SK-N-MC (cell line): ENCODE measurements at regions not wholly inside any gene's neighbourhood (a gene's known extent, or its start where the extent isn't known, plus 50 kb on each side); places are given as distances from the start of the nearest gene placed in this dataset.
"Not testable (repeated sequence)": the region's sequence is repeated elsewhere in the genome, so short reads cannot be mapped to it uniquely, and the experiment has no call there.

Experiments used
- DNase-seq: peaks from one replicate; pipeline ENCODE4 v3.0.0-alpha.2; 2011; ENCODE audit warnings: low read depth, low spot score
- H3K27ac ChIP-seq: fragments of 200-600 bp; sonication (generic); 2 replicates; pipeline ENCODE4 v1.5.1; 2016; ENCODE audit warnings: mixed run types
- H3K36me3 ChIP-seq: fragments of 200-600 bp; sonication (generic); 2 replicates; pipeline ENCODE4 v1.6.1; 2017; ENCODE audit warnings: antibody characterized with exemption, low read length, mixed read lengths; ENCODE audit not compliant: insufficient read depth
- H3K4me3 ChIP-seq: fragments of 200-600 bp; sonication (generic); 2 replicates; pipeline ENCODE4 v1.5.1; 2016
- H3K9ac ChIP-seq: fragments of 200-600 bp; sonication (generic); 2 replicates; pipeline ENCODE4 v1.8.0; 2017; ENCODE audit warnings: mixed run types, mixed read lengths; ENCODE audit not compliant: insufficient read length
- H3K9me3 ChIP-seq: fragments of 200-600 bp; sonication (generic); 2 replicates; pipeline ENCODE4 v1.6.1; 2017; ENCODE audit warnings: low read depth, mild to moderate bottlenecking, antibody characterized with exemption, low read length, moderate library complexity, mixed read lengths
- EZH2 ChIP-seq: fragments of 200-600 bp; sonication (generic); IDR thresholded peaks from one replicate; pipeline ENCODE4 v1.6.1; 2017; ENCODE audit warnings: antibody characterized with exemption
- FOXP2 ChIP-seq: optimal IDR thresholded peaks from 2 replicates; pipeline ENCODE3; 2011; ENCODE audit warnings: mild to moderate bottlenecking, moderate library complexity; ENCODE audit not compliant: insufficient read depth; ENCODE audit errors: extremely low read length, control extremely low read depth
- POLR2AphosphoS5 ChIP-seq: IDR thresholded peaks from 2 replicates; pipeline ENCODE4 v1.6.1; 2012; ENCODE audit warnings: mild to moderate bottlenecking, low read depth, low read length, borderline replicate concordance

DNA sequence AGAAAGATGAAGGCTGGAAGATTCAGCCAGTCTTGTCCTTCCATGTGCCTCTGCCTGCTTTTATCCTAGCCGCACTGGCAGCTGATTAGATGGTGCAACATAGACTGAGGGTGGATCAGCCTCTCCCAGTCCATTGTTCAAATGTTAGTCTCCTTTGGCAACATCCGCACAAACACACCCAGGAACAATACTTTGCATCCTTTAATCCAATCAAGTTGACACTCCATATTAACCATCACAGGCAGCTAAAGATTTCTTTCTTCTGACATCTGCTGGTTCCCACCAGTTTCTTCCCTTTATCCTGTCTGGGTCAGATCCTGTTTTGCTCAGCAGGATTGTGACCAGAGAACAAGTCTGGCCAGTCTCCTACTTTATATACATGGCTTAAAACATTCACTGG is 276.5 kb upstream of the TYRP1 start:
- Histone ChIP-seq H3K27ac (no peak overlapping the region), H3K4me3 (no peak overlapping the region), H3K9ac (no peak overlapping the region), H3K36me3 (no peaks in the 10 kb centered on the region), H3K9me3 (no peaks in the 10 kb centered on the region)
- DNase-seq = no peak
- no peak for TF ChIP-seq POLR2AphosphoS5
- TF ChIP-seq EZH2 = no peak
- no peak for TF ChIP-seq FOXP2

DNA sequence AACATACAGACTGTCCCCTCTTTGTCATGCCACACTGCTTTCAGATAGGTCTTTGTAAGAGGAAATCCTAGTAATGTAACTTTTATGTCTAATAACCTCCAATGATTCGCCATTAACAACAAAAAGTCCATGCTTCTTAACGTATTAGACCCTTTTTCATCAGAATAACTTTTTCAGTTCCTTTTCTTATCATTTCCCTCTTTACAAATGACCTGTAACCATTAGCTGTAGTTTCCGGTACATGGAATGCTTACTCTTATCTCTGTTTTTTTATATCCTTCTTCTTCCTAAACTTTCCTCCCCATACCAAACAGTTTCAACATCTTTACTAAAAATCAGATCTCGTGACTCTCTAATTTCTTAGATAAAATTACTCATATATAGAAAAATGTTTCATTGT is 268.9 kb upstream of the TYRP1 start:
- DNase-seq = no peak
- no peaks in the 10 kb centered on the region for H3K36me3 ChIP-seq
- H3K4me3 ChIP-seq = no peak overlapping the region
- H3K9me3 ChIP-seq = no peaks in the 10 kb centered on the region
- no peak overlapping the region for H3K9ac ChIP-seq
- no peak overlapping the region for H3K27ac ChIP-seq
- TF ChIP-seq POLR2AphosphoS5 (no peak), EZH2 (no peak), FOXP2 (no peak)

DNA sequence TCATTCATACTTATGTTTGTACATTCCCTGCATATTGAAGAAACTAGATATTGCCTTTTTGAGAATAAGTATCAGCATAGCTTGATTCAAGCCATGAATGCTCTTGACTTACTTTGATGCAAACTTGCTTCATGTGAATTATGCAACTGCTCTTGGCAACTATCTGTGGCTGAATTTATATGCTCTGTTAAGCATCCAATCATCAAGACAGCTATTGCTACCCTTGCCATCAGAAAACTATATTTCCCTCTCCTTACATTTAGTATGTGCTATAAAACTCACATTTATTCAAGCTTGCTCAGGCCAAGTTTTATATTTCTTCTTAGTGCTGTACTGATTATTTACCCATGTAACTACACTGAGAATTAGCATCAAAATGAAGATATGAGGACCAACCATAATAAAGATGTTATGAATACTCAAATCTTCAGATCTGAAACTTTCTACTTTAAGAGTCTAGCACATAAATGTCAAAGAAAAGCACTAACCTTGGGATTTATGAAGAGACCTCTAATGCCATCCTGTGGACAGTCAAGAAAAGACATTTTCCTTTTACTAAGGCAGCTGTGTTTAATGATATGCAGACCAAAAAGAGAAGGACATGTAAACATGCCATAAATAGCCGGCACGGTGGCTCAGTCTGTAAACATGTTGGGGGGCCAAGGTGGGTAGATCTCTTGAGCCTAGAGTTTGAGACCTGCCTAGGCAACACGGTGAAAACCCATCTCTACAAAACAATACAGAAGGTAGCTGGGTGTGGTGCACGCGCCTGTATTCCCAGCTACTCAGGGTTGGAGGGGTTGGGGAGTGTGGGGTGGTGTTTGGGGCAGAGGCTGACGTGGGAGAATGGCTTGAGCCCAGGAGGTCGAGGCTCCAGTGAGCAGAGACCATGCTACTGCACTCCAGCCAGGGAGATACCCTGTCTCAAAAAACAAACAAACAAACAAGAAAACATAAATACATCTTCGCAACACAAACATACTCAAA is 267.0 kb upstream of the TYRP1 start:
- Histone ChIP-seq H3K4me3 (no peak overlapping the region), H3K9me3 (no peaks in the 10 kb centered on the region), H3K27ac (no peak overlapping the region), H3K36me3 (no peaks in the 10 kb centered on the region), H3K9ac (no peak overlapping the region)
- DNase-seq = peak; percentile 39
- no peak for TF ChIP-seq POLR2AphosphoS5
- no peak for TF ChIP-seq EZH2
- TF ChIP-seq FOXP2 = no peak

DNA sequence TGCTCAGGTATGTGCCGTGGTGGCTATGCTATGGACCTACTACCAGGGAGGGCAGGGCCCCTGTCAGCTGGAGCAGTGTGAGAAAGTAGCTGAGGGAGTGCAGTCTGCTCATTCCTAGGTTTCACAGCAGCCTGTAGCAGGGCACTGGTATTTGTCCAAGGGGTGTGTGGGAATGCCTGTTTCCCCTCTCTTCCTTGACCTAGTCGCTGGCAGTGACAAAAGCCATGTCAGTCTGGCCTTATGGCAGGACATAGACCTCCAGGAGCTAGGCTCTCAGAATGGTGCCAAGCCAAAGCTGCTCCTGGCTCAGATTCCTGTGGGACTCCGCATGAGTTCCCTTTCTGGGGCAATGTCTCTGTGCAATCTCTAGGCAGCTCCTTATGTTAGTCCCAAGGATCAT is 253.9 kb upstream of the TYRP1 start:
- Histone ChIP-seq H3K27ac (no peak overlapping the region), H3K4me3 (no peak overlapping the region), H3K36me3 (no peaks in the 10 kb centered on the region), H3K9me3 (no peaks in the 10 kb centered on the region), H3K9ac (no peak overlapping the region)
- DNase-seq = no peak
- TF ChIP-seq POLR2AphosphoS5 (no peak), FOXP2 (no peak), EZH2 (no peak)

DNA sequence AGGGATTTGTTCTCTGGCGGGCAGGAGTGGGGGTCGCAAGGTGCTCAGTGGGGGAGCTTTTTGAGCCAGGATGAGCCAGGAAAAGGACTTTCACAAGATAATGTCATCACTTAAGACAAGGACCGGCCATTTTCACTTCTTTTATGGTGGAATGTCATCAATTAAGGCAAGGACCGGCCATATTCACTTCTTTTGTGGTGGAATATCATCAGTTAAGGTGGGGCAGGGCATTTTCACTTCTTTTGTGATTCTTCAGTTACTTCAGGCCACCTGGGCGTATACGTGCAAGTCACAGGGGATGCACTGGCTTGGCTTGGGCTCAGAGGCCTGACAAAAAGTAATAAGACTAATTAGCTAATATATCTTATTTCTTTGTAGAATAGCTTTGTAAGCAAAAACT is 252.1 kb upstream of the TYRP1 start:
- not testable (repeated sequence) for H3K9ac ChIP-seq, H3K36me3 ChIP-seq, DNase-seq, H3K27ac ChIP-seq, H3K4me3 ChIP-seq, H3K9me3 ChIP-seq

DNA sequence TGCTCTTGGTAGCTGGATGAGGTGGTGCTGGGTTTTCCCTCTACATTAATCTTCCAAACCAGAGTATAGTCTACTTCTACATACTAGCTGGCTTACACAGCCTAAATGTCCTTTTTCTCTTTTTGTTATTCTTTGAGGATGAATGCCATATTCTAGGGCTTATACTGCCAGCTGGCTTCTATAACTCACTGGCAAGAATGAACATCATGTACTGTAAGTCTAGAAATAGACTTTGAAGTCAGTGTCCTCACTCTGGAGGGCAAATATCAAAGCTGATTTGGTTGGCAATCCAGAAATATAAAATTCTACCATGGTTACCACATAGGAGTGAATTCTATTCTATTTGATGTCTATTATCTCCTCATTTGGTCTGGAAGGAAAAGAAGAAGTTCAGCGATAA is 251.7 kb upstream of the TYRP1 start:
- TF ChIP-seq FOXP2 = no peak
- no peak for TF ChIP-seq EZH2
- TF ChIP-seq POLR2AphosphoS5 = no peak
- Histone ChIP-seq H3K36me3 (no peaks in the 10 kb centered on the region), H3K9me3 (no peaks in the 10 kb centered on the region), H3K4me3 (no peak overlapping the region), H3K9ac (no peak overlapping the region), H3K27ac (no peak overlapping the region)
- no peak for DNase-seq

DNA sequence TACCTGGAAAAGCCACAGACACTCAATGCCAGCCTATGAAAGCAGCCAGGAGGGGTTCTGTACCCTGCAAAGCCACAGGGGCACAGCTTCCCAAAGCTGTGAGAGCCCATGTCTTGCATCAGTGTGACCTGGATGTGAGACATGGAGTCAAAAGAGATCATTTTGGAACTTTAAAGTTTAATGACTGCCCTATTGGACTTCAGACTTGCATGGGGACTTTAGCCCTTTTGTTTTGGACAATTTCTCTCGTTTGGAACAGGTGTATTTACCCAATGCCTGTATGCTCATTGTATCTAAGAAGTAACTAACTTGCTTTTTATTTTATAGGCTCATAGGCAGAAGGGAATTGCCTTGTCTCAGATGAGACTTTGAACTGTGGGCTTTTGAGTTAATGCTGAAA is 244.9 kb upstream of the TYRP1 start:
- no peak overlapping the region for H3K27ac ChIP-seq
- H3K36me3 ChIP-seq = no peaks in the 10 kb centered on the region
- H3K9ac ChIP-seq = no peak overlapping the region
- H3K4me3 ChIP-seq = no peak overlapping the region
- DNase-seq = no peak
- TF ChIP-seq EZH2 (no peak), POLR2AphosphoS5 (no peak), FOXP2 (no peak)
- H3K9me3 ChIP-seq = no peaks in the 10 kb centered on the region

DNA sequence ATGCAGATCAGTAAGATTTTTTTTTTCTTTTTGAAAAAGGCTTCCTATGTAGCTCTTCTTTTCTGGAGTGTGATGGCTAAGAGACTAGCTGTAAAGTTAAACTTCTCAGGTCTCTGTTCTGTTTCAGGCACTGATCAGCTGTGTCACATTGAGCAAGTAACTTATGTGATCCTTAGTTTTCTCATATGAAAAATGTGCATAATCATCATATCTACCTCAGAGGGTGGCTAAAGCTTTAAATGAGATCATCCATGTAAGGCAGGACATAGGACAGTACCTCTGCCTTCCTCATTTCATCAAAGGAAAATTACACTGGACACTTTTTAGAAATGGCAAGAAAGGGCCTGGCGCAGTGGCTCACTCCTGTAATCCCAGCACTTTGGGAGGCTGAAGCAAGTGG is 235.9 kb upstream of the TYRP1 start:
- no peaks in the 10 kb centered on the region for H3K9me3 ChIP-seq
- H3K4me3 ChIP-seq = no peak overlapping the region
- H3K9ac ChIP-seq = no peak overlapping the region
- H3K36me3 ChIP-seq = no peaks in the 10 kb centered on the region
- H3K27ac ChIP-seq = no peak overlapping the region; the same call in 1 of the 2 replicates
- TF ChIP-seq POLR2AphosphoS5 (no peak), EZH2 (no peak), FOXP2 (no peak)
- no peak for DNase-seq

DNA sequence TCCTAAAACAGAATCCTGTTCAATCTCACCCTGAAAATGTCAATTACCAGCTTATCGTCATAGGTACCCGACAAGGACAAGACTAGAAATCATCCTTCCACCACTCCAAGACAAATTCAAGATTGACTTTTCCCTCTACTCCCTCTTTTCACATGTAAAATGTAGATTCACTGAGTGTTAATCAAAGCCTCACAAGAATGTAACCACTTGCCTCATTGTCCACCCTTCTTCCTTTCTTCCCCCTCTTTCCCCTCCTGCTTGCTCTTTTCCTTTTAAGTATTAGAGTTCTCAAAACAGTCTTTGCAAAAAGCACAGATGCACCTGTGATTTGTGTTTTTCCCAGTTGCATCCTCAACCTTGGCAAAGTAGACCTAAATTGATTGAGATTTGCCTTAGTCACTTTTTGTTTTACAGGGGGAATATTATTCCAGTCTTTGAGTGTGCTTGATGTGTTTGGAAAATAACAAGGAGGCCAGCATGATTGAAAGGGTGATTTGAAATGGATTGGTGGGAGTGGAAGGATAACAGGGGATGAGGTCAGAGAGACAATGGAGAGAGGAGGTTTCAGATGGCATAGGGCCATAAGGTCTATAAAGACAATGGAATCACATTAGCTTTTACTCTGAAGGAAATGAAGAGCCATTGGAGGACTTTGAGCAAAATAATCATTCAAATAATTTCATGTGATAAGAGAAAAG is 231.3 kb upstream of the TYRP1 start:
- no peaks in the 10 kb centered on the region for H3K36me3 ChIP-seq
- no peaks in the 10 kb centered on the region for H3K9me3 ChIP-seq
- H3K27ac ChIP-seq = no peak overlapping the region
- TF ChIP-seq FOXP2 = no peak
- TF ChIP-seq EZH2 = no peak
- no peak for TF ChIP-seq POLR2AphosphoS5
- H3K4me3 ChIP-seq = no peak overlapping the region
- no peak overlapping the region for H3K9ac ChIP-seq
- DNase-seq = no peak
